ENCODE measurements at regions not wholly inside any gene's neighbourhood (a gene's known extent, or its start where the extent isn't known, plus 50 kb on each side); places are given as distances from the start of the nearest gene placed in this dataset.
"Not testable (repeated sequence)": the region's sequence is repeated elsewhere in the genome, so short reads cannot be mapped to it uniquely, and the experiment has no call there.

DNA sequence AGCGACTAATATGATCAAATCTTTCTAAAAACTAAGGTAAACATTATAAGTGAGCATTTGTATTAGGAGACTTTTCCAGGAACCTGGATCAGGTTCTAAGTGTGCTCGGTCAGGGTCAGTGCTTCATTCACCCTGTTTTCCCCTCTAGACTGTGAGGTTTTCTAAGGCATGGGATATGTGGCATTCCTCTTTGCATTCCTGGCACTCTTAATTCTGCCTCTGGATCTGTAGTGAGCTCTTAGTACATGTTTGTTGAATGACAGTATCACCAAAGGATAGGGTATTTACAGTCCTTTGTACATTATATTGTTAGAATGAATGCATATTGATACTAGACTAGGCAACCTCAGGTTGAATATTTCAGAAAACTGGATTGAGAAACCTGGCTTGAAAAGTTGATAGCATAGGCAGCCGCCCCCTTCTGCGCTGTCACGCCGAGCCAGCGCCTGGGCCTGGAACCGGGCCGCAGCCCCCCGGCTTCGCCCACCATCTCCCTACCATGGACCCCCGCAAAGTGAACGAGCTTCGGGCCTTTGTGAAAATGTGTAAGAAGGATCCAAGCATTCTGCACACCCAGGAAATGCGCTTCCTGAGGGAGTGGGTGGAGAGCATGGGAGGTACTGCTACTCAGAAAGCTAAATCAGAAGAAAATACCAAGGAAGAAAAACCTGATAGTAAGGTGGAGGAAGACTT lies 156.5 kb downstream of the KCNRG start:
- H3K18ac ChIP-seq (ENCODE audit: insufficient read length, low read depth, low read length) = no peak overlapping the region
- no peak overlapping the region for H2BK12ac ChIP-seq (ENCODE audit: insufficient read length, low read depth, low read length)
- no peaks in the 10 kb centered on the region for H3K9me3 ChIP-seq (ENCODE audit: control insufficient read depth, low read depth, low read length)
- peaks cover 2 to 3% of the 10 kb centered on the region in 2 experiments; a peak in 3 of 4 replicates for H3K4me1 Mint-ChIP-seq
- H3K4me1 ChIP-seq (ENCODE audit: insufficient read depth, low read length) = no peaks in the 10 kb centered on the region
- H3K56ac ChIP-seq (ENCODE audit: insufficient read length, low read depth, low read length) = no peak overlapping the region
- no peak overlapping the region for H2AK5ac ChIP-seq (ENCODE audit: insufficient read length, low read length)
- H4K5ac ChIP-seq (ENCODE audit: insufficient read length, low read depth, low read length) = no peak overlapping the region
- WGBS (ENCODE audit: extremely low coverage, insufficient read length, low lambda C conversion rate) = no CpG with 5 or more reads among the region's 15 CpGs
- H4K91ac ChIP-seq (ENCODE audit: insufficient read length, low read depth, low read length) = no peak overlapping the region
- no peak overlapping the region for H4K8ac ChIP-seq (replicated peaks; ENCODE audit: insufficient read length, low read depth, low read length)
- H3K9me3 Mint-ChIP-seq = no peaks in the 10 kb centered on the region
- no peak overlapping the region for H3K23ac ChIP-seq (ENCODE audit: insufficient read length, low read depth, low read length)
- no peak overlapping the region for H3K4me3 Mint-ChIP-seq
- H3T11ph ChIP-seq (ENCODE audit: low read length) = no peak overlapping the region
- H3K27ac ChIP-seq (ENCODE audit: insufficient read length, low read depth, low read length) = no peak overlapping the region
- H3K27me3 ChIP-seq (ENCODE audit: insufficient read depth, low read length) = no peaks in the 10 kb centered on the region
- H3K14ac ChIP-seq (ENCODE audit: insufficient read depth, low read length) = no peak overlapping the region
- no peaks in the 10 kb centered on the region for H4K20me1 ChIP-seq (ENCODE audit: control insufficient read depth, insufficient read depth, insufficient read length)
- H3K4me2 ChIP-seq (ENCODE audit: insufficient read depth, insufficient read length, low read length) = no peak overlapping the region
- no peaks in the 10 kb centered on the region for H3K36me3 Mint-ChIP-seq (ENCODE audit: insufficient read depth in 1 of 3, low read depth in 3 of 3)
- H2BK20ac ChIP-seq (ENCODE audit: low read depth, low read length, poor library complexity, severe bottlenecking) = no peak overlapping the region
- TF ChIP-seq CTCF (conservative IDR thresholded peaks at IDR 0.05) = no peak
- H3K4ac ChIP-seq (ENCODE audit: low read depth, low read length) = no peak overlapping the region
- H3K79me2 ChIP-seq (ENCODE audit: insufficient read depth, low read length) = no peaks in the 10 kb centered on the region
- H3K23me2 ChIP-seq (ENCODE audit: insufficient read length, low read depth, low read length, poor library complexity, severe bottlenecking) = no peaks in the 10 kb centered on the region
- H3K9ac ChIP-seq (ENCODE audit: extremely low read depth, insufficient read length, low read length) = no peak overlapping the region
- no peak overlapping the region for H3K27ac Mint-ChIP-seq
- H3K79me1 ChIP-seq (ENCODE audit: insufficient read depth, low read depth, low read length, poor library complexity, severe bottlenecking) = no peaks in the 10 kb centered on the region
- no peak overlapping the region for H2BK15ac ChIP-seq (ENCODE audit: low read depth, low read length)
- H2BK5ac ChIP-seq (ENCODE audit: insufficient read length, low read length) = no peak overlapping the region
- no peak overlapping the region for H2BK120ac ChIP-seq (ENCODE audit: low read depth, low read length, poor library complexity, severe bottlenecking)
- no peak for DNase-seq
- H3K27me3 Mint-ChIP-seq (ENCODE audit: low read depth) = no peaks in the 10 kb centered on the region
- H2AFZ ChIP-seq (ENCODE audit: low read length) = no peak overlapping the region

DNA sequence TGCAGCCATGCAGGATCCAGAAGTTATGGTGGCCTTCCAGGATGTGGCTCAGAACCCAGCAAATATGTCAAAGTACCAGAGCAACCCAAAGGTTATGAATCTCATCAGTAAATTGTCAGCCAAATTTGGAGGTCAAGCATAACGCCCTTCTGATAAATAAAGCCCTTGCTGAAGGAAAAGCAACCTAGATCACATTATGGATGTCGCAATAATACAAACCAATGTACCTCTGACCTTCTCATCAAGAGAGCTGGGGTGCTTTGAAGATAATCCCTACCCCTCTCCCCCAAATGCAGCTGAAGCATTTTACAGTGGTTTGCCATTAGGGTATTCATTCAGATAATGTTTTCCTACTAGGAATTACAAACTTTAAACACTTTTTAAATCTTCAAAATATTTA lies 157.8 kb downstream of the KCNRG start:
- H2AFZ ChIP-seq (ENCODE audit: low read length); H3K14ac ChIP-seq (ENCODE audit: insufficient read depth, low read length); H3K9me3 ChIP-seq (ENCODE audit: control insufficient read depth, low read depth, low read length); H3K56ac ChIP-seq (ENCODE audit: insufficient read length, low read depth, low read length); H2AK5ac ChIP-seq (ENCODE audit: insufficient read length, low read length); H2BK120ac ChIP-seq (ENCODE audit: low read depth, low read length, poor library complexity, severe bottlenecking); H4K8ac ChIP-seq (replicated peaks; ENCODE audit: insufficient read length, low read depth, low read length); H3K27ac Mint-ChIP-seq; H3K4me2 ChIP-seq (ENCODE audit: insufficient read depth, insufficient read length, low read length); H3K79me1 ChIP-seq (ENCODE audit: insufficient read depth, low read depth, low read length, poor library complexity, severe bottlenecking); H3K27me3 ChIP-seq (ENCODE audit: insufficient read depth, low read length); H3T11ph ChIP-seq (ENCODE audit: low read length); H3K36me3 Mint-ChIP-seq (ENCODE audit: insufficient read depth in 1 of 3, low read depth in 3 of 3); H3K9ac ChIP-seq (ENCODE audit: extremely low read depth, insufficient read length, low read length); H3K27me3 Mint-ChIP-seq (ENCODE audit: low read depth); H3K4me3 Mint-ChIP-seq; H3K18ac ChIP-seq (ENCODE audit: insufficient read length, low read depth, low read length); H2BK15ac ChIP-seq (ENCODE audit: low read depth, low read length); H4K20me1 ChIP-seq (ENCODE audit: control insufficient read depth, insufficient read depth, insufficient read length); H3K9me3 Mint-ChIP-seq; DNase-seq; H2BK12ac ChIP-seq (ENCODE audit: insufficient read length, low read depth, low read length); H3K23ac ChIP-seq (ENCODE audit: insufficient read length, low read depth, low read length); H3K4ac ChIP-seq (ENCODE audit: low read depth, low read length); H4K91ac ChIP-seq (ENCODE audit: insufficient read length, low read depth, low read length); H3K4me1 ChIP-seq (ENCODE audit: insufficient read depth, low read length); H3K23me2 ChIP-seq (ENCODE audit: insufficient read length, low read depth, low read length, poor library complexity, severe bottlenecking); H2BK20ac ChIP-seq (ENCODE audit: low read depth, low read length, poor library complexity, severe bottlenecking); H3K4me1 Mint-ChIP-seq; H3K27ac ChIP-seq (ENCODE audit: insufficient read length, low read depth, low read length); H2BK5ac ChIP-seq (ENCODE audit: insufficient read length, low read length); H3K79me2 ChIP-seq (ENCODE audit: insufficient read depth, low read length); H4K5ac ChIP-seq (ENCODE audit: insufficient read length, low read depth, low read length): not testable (repeated sequence)
- WGBS (ENCODE audit: extremely low coverage, insufficient read length, low lambda C conversion rate) = no CpG with 5 or more reads among the region's 2 CpGs

All from H9 (cell line).